SK-MEL-5 (cell line): ENCODE measurements at regions not wholly inside any gene's neighbourhood (a gene's known extent, or its start where the extent isn't known, plus 50 kb on each side); places are given as distances from the start of the nearest gene placed in this dataset.

Experiments used
- DNase-seq: peaks from one replicate; pipeline ENCODE4 v3.0.0-alpha.2; 2016; ENCODE audit warnings: low read depth, low spot score
- in situ Hi-C: cut with HindIII; loops from 2 replicates; pipeline ENCODE4 v1.10.0; 2016; ENCODE audit warnings: low sequenced_read_pairs, high pct_unique_total_duplicates, low pct_unique_long_range_greater_than_20kb

- DNase-seq: no peak
- in situ Hi-C loops: no loop called here
Observed at GRCh38 chr5:144083185-144083584, 87.3 kb downstream of the YIPF5 start.

GRCh38 chr5:144084971-144085370 lies 85.5 kb downstream of the YIPF5 start:
- in situ Hi-C loops: no loop called here
- DNase-seq: no peak

- in situ Hi-C loops: no loop called here
- no peak for DNase-seq
Observed at GRCh38 chr5:144085381-144085780, 85.1 kb downstream of the YIPF5 start.

GRCh38 chr5:144086295-144086694 lies 84.2 kb downstream of the YIPF5 start:
- in situ Hi-C loops: no loop called here
- no peak for DNase-seq

GRCh38 chr5:144087576-144087975 lies 82.9 kb downstream of the YIPF5 start:
- DNase-seq: no peak
- in situ Hi-C loops: no loop called here

- DNase-seq: no peak
- in situ Hi-C loops: no loop called here
Observed at GRCh38 chr5:144088206-144089064, 82.0 kb downstream of the YIPF5 start.

- in situ Hi-C loops: no loop called here
- no peak for DNase-seq
Observed at GRCh38 chr5:144089401-144090021, 80.9 kb downstream of the YIPF5 start.

GRCh38 chr5:144092508-144092907 lies 78.0 kb downstream of the YIPF5 start:
- no peak for DNase-seq
- in situ Hi-C loops: no loop called here

GRCh38 chr5:144093400-144093799 lies 77.1 kb downstream of the YIPF5 start:
- DNase-seq: no peak
- in situ Hi-C loops: no loop called here

- in situ Hi-C loops: no loop called here
- DNase-seq: no peak
Observed at GRCh38 chr5:144093868-144094267, 76.6 kb downstream of the YIPF5 start.

- DNase-seq: no peak
- in situ Hi-C loops: no loop called here
Observed at GRCh38 chr5:144100702-144101101, 69.8 kb downstream of the YIPF5 start.

- in situ Hi-C loops: no loop called here
Observed at GRCh38 chr5:144101616-144102015, 68.8 kb downstream of the YIPF5 start.

GRCh38 chr5:144102361-144102760 lies 68.1 kb downstream of the YIPF5 start:
- in situ Hi-C loops: no loop called here
- DNase-seq: no peak

More at GRCh38 chr5:144101616-144102015, 68.8 kb downstream of the YIPF5 start:
- DNase-seq: no peak

- DNase-seq: no peak
- in situ Hi-C loops: no loop called here
Observed at GRCh38 chr5:144102979-144103378, 67.5 kb downstream of the YIPF5 start.

GRCh38 chr5:144103611-144104485 lies 66.6 kb downstream of the YIPF5 start:
- in situ Hi-C loops: no loop called here
- DNase-seq: no peak

- no peak for DNase-seq
- in situ Hi-C loops: no loop called here
Observed at GRCh38 chr5:144105371-144105770, 65.1 kb downstream of the YIPF5 start.

GRCh38 chr5:144108131-144108530 lies 62.3 kb downstream of the YIPF5 start:
- DNase-seq: no peak
- in situ Hi-C loops: no loop called here
